ENCODE measurements at regions not wholly inside any gene's neighbourhood (a gene's known extent, or its start where the extent isn't known, plus 50 kb on each side); places are given as distances from the start of the nearest gene placed in this dataset.

DNA sequence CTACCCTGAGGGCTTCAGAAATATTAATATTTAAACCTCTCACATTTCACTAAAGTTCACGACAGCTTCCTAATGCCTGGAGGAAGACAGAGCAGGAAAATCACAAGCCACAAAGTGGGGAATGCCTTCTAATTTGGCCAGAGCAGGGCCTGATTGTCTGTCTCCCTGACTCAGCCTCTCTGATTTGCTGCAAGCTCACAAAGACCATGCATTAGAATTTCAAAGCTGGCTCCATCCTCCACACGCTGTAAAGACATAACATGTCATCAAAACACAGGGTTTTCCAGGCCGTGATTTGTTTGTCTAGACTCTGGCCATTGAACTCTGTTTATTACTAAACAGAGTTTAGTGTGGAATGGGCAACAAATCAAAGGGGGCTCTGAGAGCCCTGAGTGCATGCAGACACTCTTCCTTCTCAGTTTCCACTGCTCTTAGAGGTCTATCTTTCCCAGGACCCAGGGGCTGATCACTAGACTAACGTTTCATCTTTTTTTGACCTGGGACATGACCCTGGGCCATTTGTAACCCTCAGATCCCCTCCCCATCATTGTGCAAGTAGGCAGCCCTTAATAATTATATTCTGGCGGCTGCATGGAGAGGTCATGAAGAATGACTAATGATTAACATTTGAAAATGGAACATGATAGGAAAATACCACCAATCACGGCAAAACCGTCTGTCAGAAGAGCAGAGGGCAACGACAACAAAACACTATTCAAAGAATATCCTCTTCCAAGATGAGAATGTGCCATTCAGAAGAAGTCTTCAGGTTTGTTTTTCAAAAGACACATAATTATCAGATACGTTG is 140.2 kb downstream of the ENC1 start:
- DNase-seq (ENCODE audit: low read depth), result no peak
- TF ChIP-seq, protein P1, sequence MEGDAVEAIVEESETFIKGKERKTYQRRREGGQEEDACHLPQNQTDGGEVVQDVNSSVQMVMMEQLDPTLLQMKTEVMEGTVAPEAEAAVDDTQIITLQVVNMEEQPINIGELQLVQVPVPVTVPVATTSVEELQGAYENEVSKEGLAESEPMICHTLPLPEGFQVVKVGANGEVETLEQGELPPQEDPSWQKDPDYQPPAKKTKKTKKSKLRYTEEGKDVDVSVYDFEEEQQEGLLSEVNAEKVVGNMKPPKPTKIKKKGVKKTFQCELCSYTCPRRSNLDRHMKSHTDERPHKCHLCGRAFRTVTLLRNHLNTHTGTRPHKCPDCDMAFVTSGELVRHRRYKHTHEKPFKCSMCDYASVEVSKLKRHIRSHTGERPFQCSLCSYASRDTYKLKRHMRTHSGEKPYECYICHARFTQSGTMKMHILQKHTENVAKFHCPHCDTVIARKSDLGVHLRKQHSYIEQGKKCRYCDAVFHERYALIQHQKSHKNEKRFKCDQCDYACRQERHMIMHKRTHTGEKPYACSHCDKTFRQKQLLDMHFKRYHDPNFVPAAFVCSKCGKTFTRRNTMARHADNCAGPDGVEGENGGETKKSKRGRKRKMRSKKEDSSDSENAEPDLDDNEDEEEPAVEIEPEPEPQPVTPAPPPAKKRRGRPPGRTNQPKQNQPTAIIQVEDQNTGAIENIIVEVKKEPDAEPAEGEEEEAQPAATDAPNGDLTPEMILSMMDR (conservative IDR thresholded peaks at IDR 0.05; ENCODE audit: low read depth, low read length), result no peak
- H3K4me3 ChIP-seq (ENCODE audit: low read length), result no peak overlapping the region

DNA sequence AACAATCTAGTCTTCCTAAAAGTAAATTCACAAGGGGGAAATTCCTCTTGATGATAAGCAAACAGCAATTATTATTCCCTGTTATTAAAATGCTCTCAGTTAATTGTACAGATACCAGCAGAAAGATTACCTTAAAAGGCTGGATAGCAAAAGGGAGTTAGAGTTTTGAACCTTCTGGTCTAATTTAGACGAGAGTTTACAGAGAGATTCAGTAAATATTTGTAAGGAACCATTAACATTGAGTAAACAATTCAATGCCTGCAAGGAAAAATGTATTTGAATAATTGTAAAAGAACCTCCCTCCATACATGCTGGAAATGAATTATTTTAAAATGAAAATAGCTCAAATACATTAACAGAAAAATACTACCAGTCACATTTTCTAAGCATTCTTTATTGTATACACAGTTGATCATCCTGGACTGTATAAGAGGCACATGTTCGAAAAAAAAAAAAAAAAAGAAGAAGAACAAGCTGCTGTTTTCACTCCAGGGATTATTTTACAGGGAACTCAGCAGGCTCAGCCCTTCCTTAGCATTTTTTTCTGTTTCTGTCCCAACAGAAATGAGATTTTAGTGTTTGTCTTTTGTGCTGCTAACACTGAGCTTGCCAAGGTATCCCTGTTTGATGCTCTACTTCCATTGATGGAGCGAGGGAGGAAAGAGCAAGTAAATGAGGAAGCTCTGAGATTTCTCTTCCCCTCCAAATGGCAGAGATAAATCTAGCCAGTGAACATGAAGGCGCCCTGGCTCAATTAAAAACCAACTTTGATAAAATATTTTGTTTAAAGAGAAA is 141.1 kb downstream of the ENC1 start:
- H3K4me3 ChIP-seq (ENCODE audit: low read length), result no peak overlapping the region
- no peak for DNase-seq (ENCODE audit: low read depth)
- TF ChIP-seq, protein P1 (conservative IDR thresholded peaks at IDR 0.05; ENCODE audit: low read depth, low read length), result no peak

DNA sequence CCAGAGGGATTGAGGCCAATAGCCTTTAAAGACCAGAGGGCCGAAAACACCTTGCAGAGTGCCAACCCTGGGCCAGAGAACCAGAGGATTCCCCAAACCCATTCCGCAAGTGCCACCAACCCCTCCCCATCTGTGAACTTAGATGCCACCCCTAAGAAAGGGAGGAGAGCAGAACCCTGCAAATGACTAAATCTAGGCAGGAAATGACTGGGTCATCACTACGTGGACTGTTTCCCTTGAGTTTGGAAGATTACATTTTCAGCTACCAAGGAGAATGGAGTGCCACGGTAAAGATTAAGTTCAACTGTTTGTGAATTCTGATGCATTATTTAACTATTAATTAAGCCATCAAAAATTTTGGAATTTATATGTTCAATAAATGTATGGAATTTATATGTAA is 142.8 kb downstream of the ENC1 start:
- TF ChIP-seq, protein P1 (conservative IDR thresholded peaks at IDR 0.05; ENCODE audit: low read depth, low read length), result no peak
- no peak overlapping the region for H3K4me3 ChIP-seq (ENCODE audit: low read length)
- no peak for DNase-seq (ENCODE audit: low read depth)

DNA sequence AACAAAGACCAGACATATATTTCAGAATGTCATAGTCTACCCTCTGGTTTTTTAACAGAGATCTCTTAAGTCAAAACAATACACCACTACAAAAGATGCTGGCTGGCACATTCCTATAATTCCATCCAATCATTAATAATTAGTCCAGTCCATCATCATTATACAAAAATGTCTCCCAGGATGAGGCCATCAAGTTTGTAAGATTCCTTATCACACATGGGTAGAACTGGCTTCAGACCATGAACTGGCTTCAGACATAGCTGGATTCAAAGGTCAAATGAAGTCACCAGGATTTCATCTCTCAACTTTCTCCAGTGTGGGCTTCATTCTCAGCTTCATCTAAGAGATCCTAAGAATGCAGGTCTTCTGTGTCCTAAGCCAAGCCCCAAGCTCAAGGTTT is 147.1 kb downstream of the ENC1 start:
- no peak overlapping the region for H3K4me3 ChIP-seq (ENCODE audit: low read length)
- TF ChIP-seq, protein P1 (conservative IDR thresholded peaks at IDR 0.05; ENCODE audit: low read depth, low read length), result no peak
- peak; percentile 12 for DNase-seq (ENCODE audit: low read depth)

DNA sequence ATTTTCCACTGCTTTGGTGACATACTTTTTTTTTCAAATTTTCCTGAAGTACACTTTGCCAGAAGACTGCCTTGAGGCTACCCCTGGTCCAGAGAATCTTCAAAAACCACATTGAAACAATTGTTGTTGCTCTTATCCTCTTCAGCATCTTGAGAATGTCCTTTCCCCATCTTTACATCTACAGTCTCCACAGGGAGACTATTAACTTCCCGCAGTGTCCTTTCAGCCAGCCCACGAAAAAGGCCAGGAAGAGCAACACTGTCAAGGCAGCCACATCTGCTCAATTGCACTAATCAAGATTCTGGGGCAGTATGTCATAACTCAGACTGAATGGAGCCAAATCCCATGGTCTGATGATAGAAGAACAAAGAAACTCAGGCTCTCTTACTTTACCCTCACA is 148.3 kb downstream of the ENC1 start:
- no peak overlapping the region for H3K4me3 ChIP-seq (ENCODE audit: low read length)
- no peak for DNase-seq (ENCODE audit: low read depth)
- TF ChIP-seq, protein P1 (conservative IDR thresholded peaks at IDR 0.05; ENCODE audit: low read depth, low read length), result no peak

DNA sequence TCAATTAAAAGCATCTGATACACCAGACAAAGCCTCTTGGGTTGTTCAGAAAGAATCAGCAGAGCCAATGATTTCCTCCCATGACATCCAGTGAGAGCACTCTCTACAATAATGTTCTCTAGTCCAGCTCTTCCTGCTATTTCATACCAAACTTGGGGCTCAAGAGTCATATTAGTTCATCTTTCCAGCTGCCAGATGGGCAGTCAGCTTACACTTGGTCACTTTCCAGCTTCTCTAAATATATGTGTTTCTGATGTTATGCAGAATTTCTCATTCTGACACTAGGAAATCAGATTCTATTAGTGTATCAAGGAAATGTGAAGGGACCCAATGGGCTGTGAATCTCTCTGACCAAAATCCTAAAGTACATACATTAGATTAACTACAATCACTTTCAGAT is 148.9 kb downstream of the ENC1 start:
- H3K4me3 ChIP-seq (ENCODE audit: low read length), result no peak overlapping the region
- DNase-seq (ENCODE audit: low read depth), result no peak
- TF ChIP-seq, protein P1 (conservative IDR thresholded peaks at IDR 0.05; ENCODE audit: low read depth, low read length), result no peak
